Fibroblast of pulmonary artery (primary cell): ENCODE measurements at regions not wholly inside any gene's neighbourhood (a gene's known extent, or its start where the extent isn't known, plus 50 kb on each side); places are given as distances from the start of the nearest gene placed in this dataset.

Experiments used
- DNase-seq: peaks from one replicate; pipeline ENCODE4 v3.0.0-alpha.2; 2010; ENCODE audit warnings: low read depth
- H3K4me3 ChIP-seq: replicated peaks from 2 replicates; pipeline ENCODE4 v1.5.1; 2011; ENCODE audit warnings: low read depth, mild to moderate bottlenecking, control low read depth, low read length, moderate library complexity
- TF ChIP-seq, protein P1 (sequence below): IDR thresholded peaks from 2 replicates; pipeline ENCODE4 v1.5.1; 2011; ENCODE audit warnings: mild to moderate bottlenecking, control low read depth, low read length, inconsistent platforms; ENCODE audit errors: missing control alignments

DNA sequence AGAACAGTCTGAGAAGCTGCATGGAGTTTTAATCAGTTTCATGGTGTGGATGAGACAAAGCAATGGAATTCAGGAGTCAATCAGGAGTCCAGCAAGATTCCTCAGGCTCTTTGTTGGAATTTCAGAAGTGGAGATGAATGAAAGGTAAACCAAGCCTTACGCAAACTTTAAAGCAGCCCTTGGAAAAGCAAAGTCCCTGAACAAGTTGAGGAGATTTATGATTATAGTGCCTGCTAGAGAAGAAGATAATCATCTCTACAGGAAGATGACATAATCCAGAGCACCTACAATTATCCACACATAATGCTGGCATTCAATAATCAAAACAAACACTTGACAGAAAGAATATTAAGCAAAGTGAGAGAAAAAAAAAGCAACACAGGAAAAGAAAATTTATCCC, 1380.1 kb upstream of the NUDT12 start:
- no peak for DNase-seq
- no peak overlapping the region for H3K4me3 ChIP-seq
- TF ChIP-seq, protein P1, sequence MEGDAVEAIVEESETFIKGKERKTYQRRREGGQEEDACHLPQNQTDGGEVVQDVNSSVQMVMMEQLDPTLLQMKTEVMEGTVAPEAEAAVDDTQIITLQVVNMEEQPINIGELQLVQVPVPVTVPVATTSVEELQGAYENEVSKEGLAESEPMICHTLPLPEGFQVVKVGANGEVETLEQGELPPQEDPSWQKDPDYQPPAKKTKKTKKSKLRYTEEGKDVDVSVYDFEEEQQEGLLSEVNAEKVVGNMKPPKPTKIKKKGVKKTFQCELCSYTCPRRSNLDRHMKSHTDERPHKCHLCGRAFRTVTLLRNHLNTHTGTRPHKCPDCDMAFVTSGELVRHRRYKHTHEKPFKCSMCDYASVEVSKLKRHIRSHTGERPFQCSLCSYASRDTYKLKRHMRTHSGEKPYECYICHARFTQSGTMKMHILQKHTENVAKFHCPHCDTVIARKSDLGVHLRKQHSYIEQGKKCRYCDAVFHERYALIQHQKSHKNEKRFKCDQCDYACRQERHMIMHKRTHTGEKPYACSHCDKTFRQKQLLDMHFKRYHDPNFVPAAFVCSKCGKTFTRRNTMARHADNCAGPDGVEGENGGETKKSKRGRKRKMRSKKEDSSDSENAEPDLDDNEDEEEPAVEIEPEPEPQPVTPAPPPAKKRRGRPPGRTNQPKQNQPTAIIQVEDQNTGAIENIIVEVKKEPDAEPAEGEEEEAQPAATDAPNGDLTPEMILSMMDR: no peak

DNA sequence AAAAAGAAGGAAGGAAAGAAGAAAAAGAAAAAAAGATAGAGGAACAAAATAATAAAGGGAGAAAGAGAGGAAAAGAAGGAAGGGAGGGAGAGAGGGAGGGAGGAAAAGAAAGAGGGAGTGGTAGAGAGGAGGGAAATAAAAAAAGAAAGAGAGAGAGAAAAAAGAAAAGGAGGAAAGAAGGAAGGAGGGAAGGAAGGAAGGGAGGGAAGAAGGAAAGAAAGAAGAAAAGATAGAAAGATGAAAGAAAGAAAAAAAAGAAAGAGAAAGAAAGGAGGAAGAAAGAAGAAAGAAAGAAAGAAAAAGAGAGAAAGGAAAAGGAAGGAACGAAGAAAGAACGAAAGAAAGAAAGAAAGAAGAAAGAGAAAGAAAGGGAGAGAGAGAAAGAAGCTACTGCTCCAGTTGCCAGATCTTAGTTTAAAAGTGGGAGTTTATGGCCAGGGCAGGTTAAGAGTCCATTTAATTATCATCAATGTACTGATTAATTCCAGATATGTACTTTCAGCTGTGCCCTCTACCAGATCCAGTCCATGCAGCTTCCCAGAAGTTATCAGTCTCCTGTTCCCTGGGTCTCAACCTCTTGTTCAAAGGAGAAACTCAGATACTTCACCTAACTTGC, 1378.5 kb upstream of the NUDT12 start:
- no peak overlapping the region for H3K4me3 ChIP-seq
- DNase-seq: no peak
- TF ChIP-seq, protein P1: no peak

DNA sequence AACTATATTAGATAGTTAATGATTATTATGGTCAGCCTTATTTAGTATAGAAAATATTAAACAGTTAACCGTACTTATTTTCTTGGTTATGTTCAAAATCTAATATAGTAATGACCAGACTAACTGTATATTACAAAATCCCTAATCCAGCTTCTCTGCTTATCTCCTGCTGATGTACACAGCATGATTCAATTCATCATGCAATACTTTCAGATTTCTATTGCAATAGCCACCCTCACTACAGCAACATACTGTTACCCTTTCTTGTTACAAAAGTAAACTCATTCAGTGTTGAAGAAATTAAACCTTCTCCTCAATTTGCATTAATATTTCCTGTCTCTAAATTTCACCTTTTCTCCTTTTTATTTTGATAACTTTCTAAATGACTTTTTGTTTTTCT, 1375.0 kb upstream of the NUDT12 start:
- TF ChIP-seq, protein P1: no peak
- no peak for DNase-seq
- H3K4me3 ChIP-seq: no peak overlapping the region

DNA sequence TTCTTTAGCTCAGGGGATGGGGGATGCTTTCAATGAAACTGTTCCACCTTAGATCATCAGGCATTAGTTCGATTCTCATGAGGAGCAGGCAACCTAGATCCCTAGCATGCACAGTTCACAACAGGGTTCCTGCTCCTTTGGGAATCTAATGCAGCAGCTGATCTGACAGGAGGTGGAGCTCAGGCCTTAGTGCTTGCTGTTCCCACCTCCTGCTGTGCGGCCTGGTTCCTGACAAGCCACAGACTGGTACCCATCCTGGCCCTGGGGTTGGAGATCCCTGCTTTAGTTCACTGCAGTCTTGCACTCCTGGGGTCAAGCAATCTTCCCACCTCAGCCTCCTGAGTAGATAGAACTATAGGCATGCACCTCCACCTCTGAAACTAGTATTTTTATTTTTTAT, 1369.8 kb upstream of the NUDT12 start:
- TF ChIP-seq, protein P1: no peak
- DNase-seq: no peak
- H3K4me3 ChIP-seq: no peak overlapping the region

GRCh38 chr5:104928906-104929520, 1366.4 kb upstream of the NUDT12 start:
- H3K4me3 ChIP-seq: no peak overlapping the region
- no peak for DNase-seq
- TF ChIP-seq, protein P1: no peak

DNA sequence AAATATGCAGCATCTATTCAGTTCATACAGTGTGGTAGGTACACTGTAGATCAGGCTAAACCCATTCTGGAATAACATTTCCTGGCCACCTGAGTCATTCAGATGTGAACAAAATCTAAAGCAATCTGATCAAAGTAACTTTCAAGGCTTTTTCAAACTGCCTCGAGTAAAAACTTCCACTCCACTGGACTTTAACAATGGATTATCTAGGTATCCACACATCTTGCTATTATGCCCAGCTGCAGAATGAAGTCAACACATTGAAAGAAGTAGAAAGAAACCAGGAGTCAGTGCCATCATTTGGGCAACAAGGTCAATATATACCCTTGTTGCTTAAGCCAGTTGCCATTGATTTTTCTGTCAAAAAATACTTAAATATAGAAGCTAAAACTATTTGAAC, 1352.6 kb upstream of the NUDT12 start:
- H3K4me3 ChIP-seq: no peak overlapping the region
- TF ChIP-seq, protein P1: no peak
- DNase-seq: no peak

DNA sequence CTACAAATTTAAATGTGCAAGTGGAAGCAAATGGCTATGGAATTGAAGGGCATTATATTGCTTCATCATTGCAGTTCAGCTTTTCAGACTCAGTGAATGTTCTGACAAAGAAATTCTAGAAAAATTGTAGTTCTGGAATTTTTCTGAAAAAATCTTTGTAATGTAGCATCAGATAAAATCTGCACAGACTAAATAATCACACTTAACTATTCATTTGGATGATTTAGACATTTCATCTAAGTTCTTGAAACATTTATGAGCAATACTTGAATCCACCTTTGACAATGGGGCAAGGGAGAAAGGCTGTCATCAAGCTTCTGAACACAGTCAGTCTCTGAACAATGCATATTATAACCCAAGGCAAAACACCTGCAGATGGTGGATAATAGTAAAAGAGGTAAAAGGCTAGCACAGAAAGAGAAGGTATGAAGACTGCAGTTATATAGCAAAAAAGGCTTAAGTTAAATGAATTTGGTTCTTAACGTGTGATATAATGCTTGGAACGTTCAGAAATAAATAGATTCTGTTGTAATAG, 1352.0 kb upstream of the NUDT12 start:
- TF ChIP-seq, protein P1: no peak
- DNase-seq: no peak
- H3K4me3 ChIP-seq: no peak overlapping the region
